Caco-2 (cell line): ENCODE measurements at regions not wholly inside any gene's neighbourhood (a gene's known extent, or its start where the extent isn't known, plus 50 kb on each side); places are given as distances from the start of the nearest gene placed in this dataset.

Experiments used
- BruUV-seq: library from RNA; stranded (reverse); fragments of 400-500 nt; replicated peaks from 2 replicates; lab custom pipeline; 2021; lab: Mats Ljungman, UMichigan
- CTCF ChIA-PET: fragments of 300-600 bp; sonication (Branson Sonifier 250); formaldehyde crosslinking; loops from one replicate; lab custom pipeline; 2022; ENCODE audit warnings: antibody characterized with exemption; lab: Charles Lee
- POLR2A ChIA-PET: fragments of 300-600 bp; sonication (Branson Sonifier 250); formaldehyde crosslinking; loops from one replicate; lab custom pipeline; 2022; ENCODE audit warnings: antibody characterized with exemption; lab: Charles Lee
- DNase-seq, 2 experiments: peaks; one replicate each; pipeline versions ENCODE4 v3.0.0 to v3.0.0-alpha.2; 2020 to 2022
- H3K27me3 ChIP-seq: replicated peaks from 2 replicates; pipeline ENCODE4 v1.6.0; 2011; ENCODE audit warnings: low read length; ENCODE audit not compliant: control insufficient read depth, insufficient read depth
- H3K36me3 ChIP-seq: 2 replicates; pipeline ENCODE4 v1.5.1; 2011; ENCODE audit warnings: low read length; ENCODE audit not compliant: control insufficient read depth, insufficient read depth
- H3K4me1 ChIP-seq: fragments of 250-450 bp; sonication (Bioruptor Pico); 2 replicates; pipeline ENCODE4 v1.5.1; 2020; ENCODE audit warnings: mild to moderate bottlenecking
- H3K4me3 ChIP-seq: 2 replicates; pipeline ENCODE4 v1.5.1; 2011; ENCODE audit warnings: low read depth, mild to moderate bottlenecking, control low read depth, low read length
- H3K9me3 ChIP-seq: fragments of 250-450 bp; sonication (Bioruptor Pico); 2 replicates; pipeline ENCODE4 v1.5.1; 2020; ENCODE audit warnings: mild to moderate bottlenecking, moderate library complexity
- H3K27ac Mint-ChIP-seq: one replicate; pipeline ENCODE4 v1.8.0; 2022; ENCODE audit warnings: mixed read lengths; ENCODE audit not compliant: unreplicated experiment
- H3K27me3 Mint-ChIP-seq: one replicate; pipeline ENCODE4 v1.8.0; 2022; ENCODE audit warnings: mixed read lengths; ENCODE audit not compliant: insufficient read depth, unreplicated experiment
- H3K36me3 Mint-ChIP-seq: one replicate; pipeline ENCODE4 v1.8.0; 2022; ENCODE audit warnings: mild to moderate bottlenecking, mixed read lengths; ENCODE audit not compliant: insufficient read depth, unreplicated experiment
- H3K4me1 Mint-ChIP-seq: one replicate; pipeline ENCODE4 v1.8.0; 2022; ENCODE audit warnings: low read depth, mixed read lengths; ENCODE audit not compliant: unreplicated experiment
- H3K4me3 Mint-ChIP-seq: one replicate; pipeline ENCODE4 v1.8.0; 2022; ENCODE audit warnings: mild to moderate bottlenecking, moderate library complexity, mixed read lengths; ENCODE audit not compliant: unreplicated experiment
- H3K9me3 Mint-ChIP-seq: one replicate; pipeline ENCODE4 v1.8.0; 2022; ENCODE audit warnings: mixed read lengths; ENCODE audit not compliant: unreplicated experiment
- CTCF ChIP-seq, 2 experiments: fragments of 200-600 bp in 1 of 2; IDR thresholded peaks; 1 replicate in 1 of 2; 2 replicates in 1 of 2; pipeline versions ENCODE4 v1.5.1 to v1.8.0; 2011 to 2022; ENCODE audit warnings: antibody characterized with exemption in 1 of 2, control low read depth in 1 of 2, inconsistent platforms in 1 of 2, low read depth in 1 of 2, low read length in 1 of 2, mild to moderate bottlenecking in 1 of 2, moderate library complexity in 1 of 2; ENCODE audit not compliant: insufficient read depth in 1 of 2, severe bottlenecking in 1 of 2, unreplicated experiment in 1 of 2
- intact Hi-C: fragments of 100-400 bp; cut with micrococcal nuclease; formaldehyde crosslinking; loops from one replicate; pipeline ENCODE4 v1.10.0; 2022; ENCODE audit not compliant: unreplicated experiment

- H3K9me3 Mint-ChIP-seq, result no peaks in the 10 kb centered on the region
- no peak for DNase-seq
- CTCF ChIA-PET, result no interaction called here
- H3K27me3 Mint-ChIP-seq, result no peaks in the 10 kb centered on the region
- H3K4me3 Mint-ChIP-seq, result no peak overlapping the region
- H3K4me3 ChIP-seq, result no peak overlapping the region
- H3K4me1 Mint-ChIP-seq, result no peaks in the 10 kb centered on the region
- H3K36me3 Mint-ChIP-seq, result no peaks in the 10 kb centered on the region
- H3K27ac Mint-ChIP-seq, result no peak overlapping the region
- H3K27me3 ChIP-seq, result no peaks in the 10 kb centered on the region
- no peak for TF ChIP-seq CTCF (IDR thresholded peaks at IDR 0.05; ENCODE audit: insufficient read depth in 1 of 2, low read depth in 1 of 2, low read length in 1 of 2, severe bottlenecking in 1 of 2, unreplicated experiment in 1 of 2)
- H3K9me3 ChIP-seq, result no peaks in the 10 kb centered on the region
- POLR2A ChIA-PET, result no interaction called here
- no peaks in the 10 kb centered on the region for H3K4me1 ChIP-seq
- no TSS peak for BruUV-seq
- H3K36me3 ChIP-seq, result no peaks in the 10 kb centered on the region
- intact Hi-C loops, result no loop called here
Measured at GRCh38 chr6:23002044-23002619, 432.8 kb downstream of the HDGFL1 start.

- BruUV-seq, result no TSS peak
- H3K4me1 Mint-ChIP-seq, result no peaks in the 10 kb centered on the region
Measured at GRCh38 chr6:23003671-23004467, 434.5 kb downstream of the HDGFL1 start.

GRCh38 chr6:23006656-23007055, 437.3 kb downstream of the HDGFL1 start:
- intact Hi-C loops, result no loop called here
- no peak for DNase-seq
- TF ChIP-seq CTCF (IDR thresholded peaks at IDR 0.05; ENCODE audit: insufficient read depth in 1 of 2, low read depth in 1 of 2, low read length in 1 of 2, severe bottlenecking in 1 of 2, unreplicated experiment in 1 of 2), result no peak

More at GRCh38 chr6:23003671-23004467, 434.5 kb downstream of the HDGFL1 start:
- ChIA-PET CTCF (no interaction called here), POLR2A (no interaction called here)
- H3K27me3 Mint-ChIP-seq, result no peaks in the 10 kb centered on the region
- no peaks in the 10 kb centered on the region for H3K9me3 ChIP-seq
- no peaks in the 10 kb centered on the region for H3K4me1 ChIP-seq
- DNase-seq, result no peak
- H3K27me3 ChIP-seq, result no peaks in the 10 kb centered on the region
- H3K36me3 ChIP-seq, result no peaks in the 10 kb centered on the region
- H3K9me3 Mint-ChIP-seq, result no peaks in the 10 kb centered on the region
- no peak for TF ChIP-seq CTCF (IDR thresholded peaks at IDR 0.05; ENCODE audit: insufficient read depth in 1 of 2, low read depth in 1 of 2, low read length in 1 of 2, severe bottlenecking in 1 of 2, unreplicated experiment in 1 of 2)
- intact Hi-C loops, result no loop called here
- H3K36me3 Mint-ChIP-seq, result no peaks in the 10 kb centered on the region
- H3K27ac Mint-ChIP-seq, result no peak overlapping the region
- H3K4me3 ChIP-seq, result no peak overlapping the region
- H3K4me3 Mint-ChIP-seq, result no peak overlapping the region

More at GRCh38 chr6:23006656-23007055, 437.3 kb downstream of the HDGFL1 start:
- no peak overlapping the region for H3K4me3 ChIP-seq
- no peaks in the 10 kb centered on the region for H3K9me3 ChIP-seq
- Mint-ChIP-seq H3K36me3 (no peaks in the 10 kb centered on the region), H3K27ac (no peak overlapping the region), H3K9me3 (no peaks in the 10 kb centered on the region), H3K4me1 (no peaks in the 10 kb centered on the region), H3K27me3 (no peaks in the 10 kb centered on the region), H3K4me3 (no peak overlapping the region)
- no TSS peak for BruUV-seq
- ChIA-PET CTCF (no interaction called here), POLR2A (no interaction called here)
- H3K27me3 ChIP-seq, result no peaks in the 10 kb centered on the region
- no peaks in the 10 kb centered on the region for H3K36me3 ChIP-seq
- H3K4me1 ChIP-seq, result no peaks in the 10 kb centered on the region
